Inferior parietal cortex (tissue), 1 donor: ENCODE measurements at regions not wholly inside any gene's neighbourhood (a gene's known extent, or its start where the extent isn't known, plus 50 kb on each side); places are given as distances from the start of the nearest gene placed in this dataset.
A peak's percentile ranks its signal among the peaks of the same experiment; 100 is the strongest.
"Not testable (repeated sequence)": the region's sequence is repeated elsewhere in the genome, so short reads cannot be mapped to it uniquely, and the experiment has no call there.

Source experiments
- DNase-seq: peaks from one replicate; pipeline ENCODE4 v3.0.0-alpha.2; 2016; ENCODE audit errors: extremely low spot score

DNA sequence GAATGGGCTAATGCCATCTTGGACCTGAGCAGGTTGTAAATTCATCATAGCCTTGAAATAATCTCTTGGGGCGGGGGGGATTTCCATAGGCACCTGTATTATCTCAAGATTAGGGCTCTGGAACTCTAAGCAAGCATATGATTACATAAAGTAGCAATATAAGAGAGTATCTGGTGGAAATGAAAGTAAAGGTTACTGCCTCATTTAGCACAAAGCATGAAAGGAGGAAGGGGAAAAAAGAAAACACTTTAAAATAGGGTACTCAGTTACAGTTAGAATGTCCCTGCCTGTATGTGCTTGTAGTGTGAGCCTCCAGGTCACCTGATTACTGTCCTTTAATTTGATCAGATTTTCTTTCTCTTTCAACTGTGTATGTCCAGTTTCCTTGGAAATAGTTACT, 1079.7 kb upstream of the CDH18 start:
- no peak for DNase-seq

DNA sequence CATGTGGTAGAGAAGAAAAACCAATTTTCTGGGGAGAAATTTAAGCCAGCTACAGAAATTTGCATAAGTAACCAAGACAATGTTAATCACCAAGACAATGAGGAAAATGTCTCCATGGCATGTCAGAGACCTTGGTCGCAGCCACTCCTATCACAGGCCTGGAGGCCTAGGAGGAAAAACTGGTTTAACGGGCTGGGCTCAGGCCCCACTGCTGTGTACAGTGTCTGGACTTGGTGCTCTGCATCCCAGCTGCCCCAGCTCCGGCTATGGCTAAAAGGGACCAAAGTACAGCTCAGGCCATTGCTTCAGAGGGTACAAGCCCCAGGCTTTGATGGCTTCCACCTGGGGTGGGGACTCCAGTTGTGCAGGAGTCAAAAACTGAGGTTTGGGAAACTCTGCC, 1075.1 kb upstream of the CDH18 start:
- DNase-seq = no peak

DNA sequence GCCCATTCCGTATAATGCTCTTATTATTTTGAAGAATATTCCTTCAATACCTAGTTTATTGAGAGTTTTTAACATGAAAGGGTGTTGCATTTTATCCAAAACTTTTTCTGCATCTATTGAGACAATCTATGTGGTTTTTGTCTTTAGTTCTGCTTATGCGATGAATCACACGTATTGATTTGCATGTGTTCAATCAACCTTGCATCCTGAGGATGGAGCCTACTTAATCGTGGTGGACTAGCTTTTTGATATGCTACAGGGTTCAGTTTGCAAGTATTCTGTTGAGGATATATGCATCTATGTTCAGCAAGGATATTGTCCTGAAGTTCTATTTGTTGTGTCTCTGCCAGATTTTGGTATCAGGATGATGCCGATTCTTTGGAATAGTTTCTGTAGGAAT, 1070.3 kb upstream of the CDH18 start:
- DNase-seq = no peak

DNA sequence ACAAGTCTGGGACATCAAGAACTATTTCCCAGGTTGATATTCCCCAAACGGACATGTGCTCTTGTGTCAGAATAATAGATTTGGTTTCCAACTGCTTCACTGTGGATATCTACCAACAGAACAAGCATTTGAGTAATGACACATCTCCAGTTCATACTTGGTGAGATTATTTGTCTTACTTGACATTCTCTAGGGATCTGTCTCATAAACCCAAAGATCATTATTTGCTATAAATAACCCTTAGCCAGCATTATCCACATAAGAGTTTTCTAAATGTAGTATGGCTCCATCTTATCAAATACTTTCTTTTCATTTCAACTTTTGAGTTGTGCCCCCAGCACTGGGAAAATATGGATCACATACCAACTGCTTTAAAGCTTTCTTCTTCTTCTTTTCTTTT, 1063.9 kb upstream of the CDH18 start:
- no peak for DNase-seq

DNA sequence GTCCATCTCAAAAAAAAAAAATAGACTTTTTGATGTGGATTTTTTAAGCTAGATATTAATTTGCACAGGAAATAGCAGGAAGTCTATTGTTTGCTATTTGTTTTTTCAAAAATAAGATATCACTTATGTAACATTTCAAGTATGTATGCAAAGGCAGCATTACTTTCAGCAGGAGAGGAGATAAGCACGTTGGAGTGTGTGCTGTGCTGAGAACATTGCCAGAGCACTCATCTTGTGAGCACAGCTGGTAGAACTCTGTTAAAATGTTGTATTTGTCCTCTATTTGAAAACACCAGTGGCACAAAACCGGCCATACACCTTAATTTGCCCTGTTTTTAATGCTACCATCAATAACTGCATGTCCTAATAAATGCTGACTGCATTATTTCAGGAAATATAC, 1061.9 kb upstream of the CDH18 start:
- no peak for DNase-seq

DNA sequence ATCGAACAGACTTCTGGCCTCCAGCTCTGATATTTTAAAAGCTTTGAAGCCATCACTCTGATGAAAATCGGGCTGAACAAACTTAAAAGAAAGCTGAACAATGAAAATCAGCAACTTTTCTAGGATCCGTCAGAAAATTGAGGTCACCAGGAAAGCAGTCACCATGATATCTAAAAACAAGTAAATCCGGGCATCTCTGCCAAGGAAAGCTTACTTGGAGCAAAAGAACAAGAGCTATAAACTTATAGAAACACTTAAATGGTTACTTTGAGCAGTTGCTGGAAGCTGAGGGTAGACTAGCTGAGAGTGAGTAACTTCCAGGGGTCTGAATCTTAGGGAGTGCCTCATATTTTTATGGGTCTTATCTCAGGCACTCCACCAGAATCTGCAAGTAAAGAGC, 1043.0 kb upstream of the CDH18 start:
- no peak for DNase-seq

DNA sequence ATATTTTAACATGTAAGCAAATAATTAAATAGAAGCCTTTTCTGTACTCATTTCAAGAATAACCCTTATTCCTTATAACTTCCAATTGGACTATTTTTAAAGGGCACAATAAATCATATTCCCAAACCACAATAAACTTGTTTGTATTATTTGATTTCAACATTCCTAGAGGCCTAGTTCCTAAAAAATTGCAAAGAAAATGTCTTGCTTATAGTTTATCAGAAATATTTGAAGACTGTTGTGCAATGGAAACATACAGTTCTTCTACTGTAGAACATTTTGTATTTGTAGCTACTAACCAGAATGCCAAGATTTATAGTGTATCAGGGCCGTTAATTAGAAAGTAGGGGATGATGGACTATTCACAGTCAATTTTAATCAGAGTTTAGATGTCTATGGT, 1037.0 kb upstream of the CDH18 start:
- DNase-seq = no peak

DNA sequence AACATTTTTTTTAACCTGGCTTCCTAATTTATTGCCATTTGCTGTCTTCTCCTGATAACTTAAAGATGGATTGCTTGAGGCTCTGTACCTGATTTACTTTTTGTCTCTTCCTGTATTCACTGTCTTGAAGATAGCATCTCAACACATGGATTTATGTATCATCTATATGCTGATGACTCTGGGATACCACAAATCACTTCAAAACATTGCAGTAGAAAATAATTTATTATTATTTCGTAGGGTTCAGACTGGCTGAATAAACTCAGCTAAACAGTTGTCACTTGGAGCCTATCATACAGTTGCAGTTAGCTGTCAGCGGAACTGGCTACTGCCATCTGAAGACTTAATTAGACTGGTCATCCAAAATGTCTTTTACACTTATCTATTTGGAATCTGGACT, 1025.2 kb upstream of the CDH18 start:
- DNase-seq = no peak

DNA sequence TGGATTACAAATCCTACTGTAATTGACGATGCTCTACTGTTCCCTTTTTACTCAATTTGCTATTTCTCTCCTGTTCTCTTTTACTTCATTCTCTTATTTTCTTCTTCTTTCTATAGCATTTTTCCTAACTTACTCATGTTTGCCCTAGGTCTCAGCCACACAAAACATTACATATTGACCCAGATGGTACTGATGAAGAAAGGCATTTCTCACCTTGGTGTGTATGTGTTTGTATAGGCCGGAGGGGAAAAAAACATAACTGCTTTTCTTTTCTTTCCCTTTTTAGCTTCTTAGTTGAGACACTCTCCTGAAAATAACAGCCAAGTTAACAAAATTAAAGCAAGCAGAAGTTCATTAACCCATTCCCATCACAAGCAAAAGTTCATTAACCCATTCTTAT, 1019.8 kb upstream of the CDH18 start:
- DNase-seq = no peak

DNA sequence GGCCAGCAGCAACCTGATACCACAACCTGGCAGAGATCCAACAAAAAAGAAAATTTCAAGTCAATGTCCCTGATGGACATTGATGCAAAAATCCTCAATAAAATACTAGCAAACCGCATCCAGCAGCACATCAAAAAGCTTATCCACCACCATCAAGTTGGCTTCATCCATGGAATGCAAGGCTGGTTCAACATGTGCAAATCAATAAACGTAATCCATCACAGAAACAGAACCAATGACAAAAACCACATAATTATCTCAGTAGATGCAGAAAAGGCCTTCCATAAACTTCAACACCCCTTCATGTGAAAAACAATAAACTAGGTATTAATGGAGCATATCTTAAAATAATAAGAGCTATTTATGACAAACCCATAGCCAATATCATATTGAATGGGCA, 1000.9 kb upstream of the CDH18 start:
- DNase-seq = not testable (repeated sequence)

DNA sequence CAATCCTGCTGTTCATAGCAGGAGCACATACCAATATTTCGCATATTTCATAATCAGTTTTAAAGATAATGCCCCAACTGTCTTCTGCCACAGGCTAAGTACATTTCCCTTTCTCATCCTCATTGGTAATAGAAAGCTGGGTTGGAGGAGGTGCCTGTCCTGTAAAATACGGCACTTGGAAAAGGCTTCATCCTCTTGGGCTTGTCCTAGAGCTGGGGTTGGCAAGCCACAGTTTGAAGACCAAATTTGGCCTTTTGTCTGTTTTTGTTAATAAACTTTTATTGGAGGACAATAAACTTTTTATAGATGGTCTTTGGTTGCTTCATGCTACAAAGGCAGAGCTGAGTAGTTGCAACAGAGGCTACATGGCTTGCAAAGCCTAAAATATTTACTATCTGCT, 997.8 kb upstream of the CDH18 start:
- DNase-seq = no peak

DNA sequence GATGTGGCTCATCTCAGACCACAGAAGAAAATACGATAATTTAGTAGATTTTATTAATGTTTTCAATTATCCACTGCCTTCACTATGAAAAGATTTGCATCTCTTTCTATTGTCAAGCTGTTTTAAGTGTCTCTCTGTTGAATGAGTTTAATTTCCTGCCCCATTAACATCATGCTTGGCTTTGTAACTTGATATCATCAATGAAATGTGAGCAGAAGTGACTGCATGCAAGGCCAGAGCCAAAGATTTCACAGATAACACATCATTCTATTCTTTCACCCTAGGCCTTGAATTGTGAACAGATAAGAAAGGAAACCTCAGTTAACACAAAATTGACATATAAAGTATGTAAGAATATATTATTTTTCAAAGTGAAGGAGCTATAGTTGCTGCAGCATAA, 986.4 kb upstream of the CDH18 start:
- DNase-seq = no peak

DNA sequence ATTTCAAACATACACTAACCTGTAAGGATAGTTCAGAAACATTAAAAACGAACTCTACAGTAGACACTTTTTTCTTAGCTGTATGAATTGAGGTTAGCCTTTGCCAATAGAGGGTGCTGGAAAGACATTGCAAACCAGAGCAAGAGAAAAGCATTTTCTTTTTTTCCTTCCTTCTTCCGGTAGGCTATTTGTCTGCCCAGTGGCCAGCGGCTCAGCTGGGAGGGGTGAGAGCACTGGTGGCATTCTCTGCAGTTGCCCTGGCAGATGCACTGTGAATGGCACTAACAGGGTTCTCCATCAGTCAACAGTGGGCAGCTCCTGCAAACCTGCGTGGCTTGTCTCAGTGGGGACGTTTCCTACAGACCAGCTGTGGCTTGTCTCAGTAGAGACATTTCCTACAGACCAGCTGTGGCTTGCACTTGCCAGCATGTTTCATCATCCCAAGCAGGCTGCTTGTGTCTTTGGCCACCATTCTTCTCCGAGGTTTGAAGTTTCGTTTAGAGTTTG, 984.5 kb upstream of the CDH18 start:
- DNase-seq = peak; percentile 13

DNA sequence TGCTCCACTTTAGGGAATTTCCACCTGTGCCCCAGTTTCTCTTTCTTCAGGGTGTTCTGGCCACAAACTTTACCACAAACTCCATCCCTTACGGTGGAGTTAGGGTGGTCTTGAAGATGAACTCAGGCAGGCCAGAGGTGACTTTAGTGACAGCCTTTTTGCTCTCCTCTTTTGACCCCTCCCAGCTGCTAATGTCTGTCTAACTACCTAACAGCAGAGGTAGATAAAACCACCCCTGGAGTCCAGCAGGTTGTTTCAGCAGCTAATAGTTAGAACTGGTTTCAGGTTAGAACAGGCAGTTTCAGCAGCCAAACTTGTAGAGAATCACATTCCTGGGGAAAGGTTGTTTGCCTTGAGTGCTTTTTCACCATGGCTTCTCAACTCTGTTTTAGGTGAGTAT, 971.3 kb upstream of the CDH18 start:
- DNase-seq = no peak

DNA sequence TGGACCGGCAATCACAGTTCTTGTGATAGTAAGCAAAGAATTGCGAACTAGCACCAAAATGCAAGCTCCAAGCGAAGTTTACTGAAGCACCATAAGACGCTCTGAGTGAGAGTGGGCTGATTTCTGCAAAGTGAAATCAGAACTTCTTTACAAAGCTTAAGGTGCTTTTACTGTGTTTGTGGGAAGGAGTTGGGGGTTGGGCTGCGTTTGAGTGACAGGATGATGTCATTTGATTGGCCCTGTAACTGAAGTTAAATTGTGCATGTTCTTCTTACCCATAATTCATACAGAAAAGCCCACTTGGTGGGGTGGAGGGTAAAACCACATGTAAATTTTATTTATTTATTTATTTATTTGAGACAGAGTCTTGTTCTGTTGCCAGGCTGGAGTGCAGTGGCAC, 970.6 kb upstream of the CDH18 start:
- DNase-seq = no peak

DNA sequence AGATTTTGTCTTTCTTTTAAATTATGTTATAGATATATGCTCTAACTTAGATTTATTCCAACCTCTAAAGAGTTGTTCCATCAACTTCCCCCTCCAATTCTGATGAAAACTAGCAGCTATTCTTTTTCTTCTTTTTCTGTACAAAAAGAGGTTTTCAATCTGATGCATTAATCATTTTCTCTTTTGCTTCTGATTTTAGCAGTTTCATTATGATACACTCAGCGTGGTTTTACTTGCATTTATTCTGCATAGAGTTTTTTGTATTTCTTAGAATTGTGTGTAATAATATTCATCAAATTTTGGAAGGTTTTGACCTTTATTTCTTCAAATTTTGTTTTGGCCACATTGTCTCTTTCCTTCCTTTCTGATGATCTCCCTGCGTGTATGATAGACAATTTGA, 968.1 kb upstream of the CDH18 start:
- DNase-seq = no peak

DNA sequence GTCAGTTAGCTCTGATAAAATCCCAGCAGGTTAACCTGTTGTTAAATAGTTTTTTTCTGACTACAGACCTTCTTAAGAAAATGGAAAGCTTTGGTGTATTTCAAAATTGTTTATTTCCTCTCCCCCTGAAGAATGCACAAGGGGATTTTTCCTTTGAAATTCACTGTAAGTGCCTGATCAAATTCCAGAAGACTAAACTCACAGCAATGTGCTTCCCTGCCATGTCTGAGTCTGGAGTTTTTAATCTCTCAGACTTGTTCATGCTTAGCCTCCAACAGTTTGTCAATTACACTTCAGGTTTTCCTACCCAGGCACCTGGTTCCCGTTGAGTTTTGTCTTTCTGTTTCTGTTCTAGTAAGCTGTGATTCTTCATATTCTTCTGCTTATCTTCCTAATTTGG, 961.6 kb upstream of the CDH18 start:
- DNase-seq = no peak

DNA sequence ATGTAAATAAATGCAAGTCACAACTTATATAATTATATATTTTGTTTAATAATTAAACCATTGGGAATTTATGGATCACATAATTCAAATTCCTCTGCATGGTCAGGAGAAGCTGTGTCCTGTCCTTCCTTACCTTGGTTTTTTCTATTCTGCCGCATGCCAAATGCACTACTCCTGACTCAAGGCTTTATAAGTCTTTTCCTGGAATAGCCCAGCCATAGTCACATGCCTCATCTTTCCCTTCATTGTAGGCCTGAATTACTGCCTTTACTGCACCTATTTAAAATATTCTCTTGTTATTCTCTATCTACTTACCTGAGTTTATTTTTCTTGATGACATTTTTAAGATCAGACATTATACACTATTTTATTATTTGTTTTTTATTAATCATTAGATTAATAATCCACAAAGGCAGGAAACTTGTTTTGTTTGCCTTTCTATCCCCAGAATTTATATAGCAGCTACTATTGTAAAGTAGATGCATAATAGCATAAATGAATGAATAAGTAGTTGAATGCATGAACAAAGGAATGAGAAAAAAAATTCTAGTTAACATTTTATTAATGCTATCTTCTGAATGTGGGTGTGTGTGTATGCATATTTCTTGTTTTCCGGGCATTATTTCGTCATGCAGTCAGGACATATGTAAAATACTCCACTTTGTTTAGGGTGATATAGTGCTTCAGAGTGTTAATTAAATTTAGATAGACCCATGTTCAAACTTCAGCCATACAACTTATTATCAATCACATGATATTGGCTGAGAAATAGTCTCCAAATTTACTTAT, 955.4 kb upstream of the CDH18 start:
- not testable (repeated sequence) for DNase-seq

DNA sequence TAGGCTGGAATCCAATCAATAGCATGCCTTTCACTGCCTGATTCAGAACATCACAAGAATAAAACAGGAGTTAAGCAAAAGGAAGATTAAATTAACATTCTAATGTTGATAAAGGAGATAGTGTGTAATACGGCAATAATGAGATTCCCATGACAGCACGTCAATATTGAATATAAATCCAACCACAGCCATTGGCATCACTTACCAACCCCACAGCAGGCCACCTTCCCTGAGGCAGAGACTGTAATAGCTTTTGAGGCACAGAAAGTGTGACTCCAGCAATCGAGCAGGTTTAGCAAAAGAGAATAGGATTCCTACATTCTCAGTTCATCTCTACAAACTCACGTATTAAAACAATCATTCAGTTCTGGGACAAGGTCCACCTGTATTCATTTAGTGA, 954.6 kb upstream of the CDH18 start:
- DNase-seq = not testable (repeated sequence)

DNA sequence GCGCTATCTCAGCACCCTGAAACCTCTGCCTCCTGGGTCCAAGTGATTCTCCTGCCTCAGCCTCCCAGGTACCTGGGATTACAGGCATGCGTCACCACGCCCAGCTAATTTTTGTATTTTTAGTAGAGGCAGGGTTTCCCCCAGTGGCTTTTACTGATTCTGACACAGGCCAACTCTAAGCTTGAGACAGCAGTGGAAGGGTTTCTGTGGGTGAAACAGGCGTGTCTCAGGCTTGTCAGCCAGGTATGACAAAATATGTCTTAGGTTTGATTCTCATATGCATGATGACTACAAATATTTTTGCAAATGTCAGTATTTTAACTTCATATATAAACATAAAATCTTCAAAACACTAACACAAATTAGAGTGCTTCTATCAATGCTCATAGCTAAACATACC, 952.8 kb upstream of the CDH18 start:
- DNase-seq = not testable (repeated sequence)

DNA sequence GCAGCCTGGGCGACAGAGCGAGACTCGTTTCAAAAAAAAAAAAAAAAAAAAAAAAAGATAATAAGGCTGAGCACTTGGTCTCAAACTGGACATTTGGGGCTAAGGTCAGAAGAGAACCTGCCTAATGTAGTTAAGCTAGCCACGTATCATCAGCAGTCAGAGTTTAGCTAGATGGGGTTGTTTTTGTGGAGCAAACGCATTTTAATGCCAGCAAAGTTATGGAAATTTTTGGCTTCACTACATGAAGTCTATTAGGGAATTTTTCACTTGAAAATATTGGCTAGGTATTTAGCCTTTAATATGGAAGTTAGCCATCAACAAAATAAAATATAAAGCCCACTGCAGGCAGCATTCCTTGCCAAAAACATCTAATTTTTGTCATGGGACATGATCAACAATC, 902.9 kb upstream of the CDH18 start:
- DNase-seq = not testable (repeated sequence)

DNA sequence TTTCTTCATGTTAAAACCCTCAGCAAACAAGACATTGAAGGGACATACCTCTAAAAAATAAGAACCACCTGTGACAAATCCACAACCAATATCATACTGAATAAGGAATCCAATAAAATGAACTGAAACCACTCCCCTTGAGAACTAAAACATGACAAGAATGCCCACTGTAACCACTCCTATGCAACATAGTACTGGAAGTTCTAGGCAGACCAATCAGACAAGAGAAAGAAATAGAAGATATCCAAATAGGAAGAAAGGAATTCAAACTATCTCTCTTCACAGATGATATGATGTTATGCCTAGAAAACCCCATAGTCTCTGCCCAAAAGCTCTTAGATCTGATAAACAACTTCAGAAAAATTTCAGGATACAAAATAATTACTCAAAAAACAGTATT, 887.7 kb upstream of the CDH18 start:
- DNase-seq = not testable (repeated sequence)

DNA sequence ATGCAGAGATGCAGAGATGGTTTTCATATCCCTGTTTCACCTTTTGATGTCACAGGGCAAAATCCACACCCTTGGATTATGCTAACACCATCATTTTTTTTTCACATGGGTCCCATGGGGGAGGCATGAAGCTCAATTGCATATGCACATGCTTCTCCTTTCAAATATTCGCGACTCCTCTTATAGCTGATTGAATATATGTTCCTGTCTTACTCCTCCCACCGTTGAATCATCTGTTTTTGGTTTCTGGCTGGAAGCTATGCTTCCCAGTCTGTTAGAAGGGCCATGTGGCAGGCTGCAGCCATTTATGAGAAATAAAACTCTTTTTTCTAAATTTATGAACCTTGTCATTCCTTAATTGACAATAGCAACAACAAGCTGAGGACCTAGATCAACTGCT, 877.9 kb upstream of the CDH18 start:
- DNase-seq = not testable (repeated sequence)

DNA sequence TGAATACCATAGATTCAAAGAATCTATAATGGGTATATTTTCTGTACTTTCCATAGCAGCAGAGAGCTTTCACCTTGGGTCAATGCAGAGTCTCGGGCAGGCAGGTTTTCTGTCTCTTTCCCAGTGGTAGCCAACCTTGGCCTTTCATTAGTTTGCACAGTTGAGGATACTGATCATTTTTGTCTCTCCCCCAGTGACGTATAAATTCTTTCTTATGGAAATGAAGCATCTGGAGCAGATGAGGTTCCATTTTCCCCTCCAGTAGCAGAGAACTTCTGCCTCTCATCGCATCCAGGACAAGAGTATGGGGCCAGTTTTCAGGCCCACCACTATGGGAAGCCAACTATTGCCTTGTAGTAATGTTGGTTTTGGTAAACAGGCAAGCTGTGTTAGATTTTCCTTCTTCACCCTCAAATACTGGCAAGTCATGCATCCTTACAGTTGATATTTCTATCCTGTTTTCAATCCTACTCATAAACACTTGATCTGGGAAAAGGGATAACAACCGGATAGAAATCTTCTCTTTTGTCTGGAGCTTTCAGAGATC, 845.2 kb upstream of the CDH18 start:
- peak; percentile 26 for DNase-seq
